ENCODE measurements at regions not wholly inside any gene's neighbourhood (a gene's known extent, or its start where the extent isn't known, plus 50 kb on each side); places are given as distances from the start of the nearest gene placed in this dataset.

DNA sequence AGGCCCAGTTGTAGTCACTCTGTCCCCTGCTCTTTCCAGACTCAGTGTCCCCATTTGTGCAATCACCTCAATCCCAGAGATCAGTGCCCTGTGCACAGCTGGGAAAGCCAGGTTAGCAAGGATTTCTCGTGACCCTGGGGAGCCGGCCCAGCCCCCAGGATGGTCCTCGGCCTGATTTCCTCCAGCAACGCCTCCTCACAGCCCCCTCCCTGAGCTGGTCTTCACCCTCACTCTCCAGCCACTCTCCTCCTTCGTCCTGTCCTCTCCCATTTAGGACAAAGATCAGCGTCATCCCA is 194.8 kb upstream of the C14orf180 start:
- TF ChIP-seq, protein P1, sequence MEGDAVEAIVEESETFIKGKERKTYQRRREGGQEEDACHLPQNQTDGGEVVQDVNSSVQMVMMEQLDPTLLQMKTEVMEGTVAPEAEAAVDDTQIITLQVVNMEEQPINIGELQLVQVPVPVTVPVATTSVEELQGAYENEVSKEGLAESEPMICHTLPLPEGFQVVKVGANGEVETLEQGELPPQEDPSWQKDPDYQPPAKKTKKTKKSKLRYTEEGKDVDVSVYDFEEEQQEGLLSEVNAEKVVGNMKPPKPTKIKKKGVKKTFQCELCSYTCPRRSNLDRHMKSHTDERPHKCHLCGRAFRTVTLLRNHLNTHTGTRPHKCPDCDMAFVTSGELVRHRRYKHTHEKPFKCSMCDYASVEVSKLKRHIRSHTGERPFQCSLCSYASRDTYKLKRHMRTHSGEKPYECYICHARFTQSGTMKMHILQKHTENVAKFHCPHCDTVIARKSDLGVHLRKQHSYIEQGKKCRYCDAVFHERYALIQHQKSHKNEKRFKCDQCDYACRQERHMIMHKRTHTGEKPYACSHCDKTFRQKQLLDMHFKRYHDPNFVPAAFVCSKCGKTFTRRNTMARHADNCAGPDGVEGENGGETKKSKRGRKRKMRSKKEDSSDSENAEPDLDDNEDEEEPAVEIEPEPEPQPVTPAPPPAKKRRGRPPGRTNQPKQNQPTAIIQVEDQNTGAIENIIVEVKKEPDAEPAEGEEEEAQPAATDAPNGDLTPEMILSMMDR (conservative IDR thresholded peaks at IDR 0.05; ENCODE audit: low read depth, low read length) = no peak
- no peak for TF ChIP-seq EZH2 (IDR thresholded peaks at IDR 0.05; ENCODE audit: borderline replicate concordance, low read depth, low read length, poor library complexity, severe bottlenecking)
